SK-N-MC (cell line): ENCODE measurements at regions not wholly inside any gene's neighbourhood (a gene's known extent, or its start where the extent isn't known, plus 50 kb on each side); places are given as distances from the start of the nearest gene placed in this dataset.

Source experiments
- EZH2 ChIP-seq: fragments of 200-600 bp; sonication (generic); IDR thresholded peaks from one replicate; pipeline ENCODE4 v1.6.1; 2017; ENCODE audit warnings: antibody characterized with exemption
- POLR2AphosphoS5 ChIP-seq: IDR thresholded peaks from 2 replicates; pipeline ENCODE4 v1.6.1; 2012; ENCODE audit warnings: mild to moderate bottlenecking, low read depth, low read length, borderline replicate concordance

GRCh38 chr7:145665499-145666258 is 450.9 kb upstream of the CNTNAP2 start:
- no peak for TF ChIP-seq POLR2AphosphoS5
- TF ChIP-seq EZH2 = no peak
